H9 (cell line): ENCODE measurements at regions not wholly inside any gene's neighbourhood (a gene's known extent, or its start where the extent isn't known, plus 50 kb on each side); places are given as distances from the start of the nearest gene placed in this dataset.

Experiments used
- DNase-seq: peaks from one replicate; pipeline ENCODE4 v3.0.0-alpha.2; 2017
- H2AFZ ChIP-seq: one replicate; pipeline ENCODE4 v1.6.1; 2013; ENCODE audit warnings: mild to moderate bottlenecking, low read length, control low read depth, moderate library complexity
- H2AK5ac ChIP-seq: 2 replicates; pipeline ENCODE4 v1.6.1; 2013; ENCODE audit warnings: low read length, control low read depth, mixed read lengths; ENCODE audit not compliant: insufficient read length
- H2BK120ac ChIP-seq: one replicate; pipeline ENCODE4 v1.6.1; 2013; ENCODE audit warnings: low read depth, mild to moderate bottlenecking, low read length, control low read depth, inconsistent platforms; ENCODE audit not compliant: poor library complexity, severe bottlenecking
- H2BK12ac ChIP-seq: 2 replicates; pipeline ENCODE4 v1.6.1; 2013; ENCODE audit warnings: low read length, control low read depth, mixed read lengths, low read depth; ENCODE audit not compliant: insufficient read length
- H2BK15ac ChIP-seq: 2 replicates; pipeline ENCODE4 v1.6.1; 2013; ENCODE audit warnings: low read depth, low read length, control low read depth
- H2BK20ac ChIP-seq: one replicate; pipeline ENCODE4 v1.6.1; 2013; ENCODE audit warnings: low read depth, mild to moderate bottlenecking, low read length, control low read depth, inconsistent platforms; ENCODE audit not compliant: poor library complexity, severe bottlenecking
- H2BK5ac ChIP-seq: 2 replicates; pipeline ENCODE4 v1.6.1; 2013; ENCODE audit warnings: low read length, control low read depth, mixed read lengths; ENCODE audit not compliant: insufficient read length
- H3K14ac ChIP-seq: 2 replicates; pipeline ENCODE4 v1.6.1; 2013; ENCODE audit warnings: low read length, control low read depth; ENCODE audit not compliant: insufficient read depth
- H3K18ac ChIP-seq: 2 replicates; pipeline ENCODE4 v1.6.1; 2013; ENCODE audit warnings: low read depth, mild to moderate bottlenecking, mixed read lengths, low read length, control low read depth; ENCODE audit not compliant: insufficient read length
- H3K23ac ChIP-seq: 2 replicates; pipeline ENCODE4 v1.6.1; 2013; ENCODE audit warnings: low read length, control low read depth, mixed read lengths, low read depth; ENCODE audit not compliant: insufficient read length
- H3K23me2 ChIP-seq: 2 replicates; pipeline ENCODE4 v1.6.1; 2013; ENCODE audit warnings: low read depth, mild to moderate bottlenecking, mixed read lengths, low read length, control low read depth; ENCODE audit not compliant: insufficient read length, poor library complexity, severe bottlenecking
- H3K27ac ChIP-seq: 2 replicates; pipeline ENCODE4 v1.5.1; 2013; ENCODE audit warnings: low read length, control low read depth, mixed read lengths, low read depth; ENCODE audit not compliant: insufficient read length
- H3K27me3 ChIP-seq: 2 replicates; pipeline ENCODE4 v1.6.1; 2013; ENCODE audit warnings: low read length, control low read depth, inconsistent platforms; ENCODE audit not compliant: insufficient read depth
- H3K4ac ChIP-seq: 2 replicates; pipeline ENCODE4 v1.6.1; 2013; ENCODE audit warnings: low read depth, mild to moderate bottlenecking, control low read depth, inconsistent platforms, low read length, moderate library complexity
- H3K4me1 ChIP-seq: 2 replicates; pipeline ENCODE4 v1.6.1; 2013; ENCODE audit warnings: low read length, control low read depth, inconsistent platforms; ENCODE audit not compliant: insufficient read depth
- H3K4me2 ChIP-seq: 2 replicates; pipeline ENCODE4 v1.6.1; 2013; ENCODE audit warnings: low read length, control low read depth, mixed read lengths; ENCODE audit not compliant: insufficient read length, insufficient read depth
- H3K56ac ChIP-seq: 2 replicates; pipeline ENCODE4 v1.6.1; 2013; ENCODE audit warnings: low read depth, mild to moderate bottlenecking, mixed read lengths, low read length, control low read depth; ENCODE audit not compliant: insufficient read length
- H3K79me1 ChIP-seq: 2 replicates; pipeline ENCODE4 v1.6.1; 2013; ENCODE audit warnings: low read depth, mild to moderate bottlenecking, moderate library complexity, low read length, control low read depth, inconsistent platforms; ENCODE audit not compliant: insufficient read depth, poor library complexity, severe bottlenecking
- H3K79me2 ChIP-seq: 2 replicates; pipeline ENCODE4 v1.6.1; 2013; ENCODE audit warnings: low read length, control low read depth, inconsistent platforms; ENCODE audit not compliant: insufficient read depth
- H3K9ac ChIP-seq: 2 replicates; pipeline ENCODE4 v1.6.1; 2013; ENCODE audit warnings: low read length, control low read depth, mixed read lengths; ENCODE audit not compliant: insufficient read length; ENCODE audit errors: extremely low read depth
- H3K9me3 ChIP-seq: one replicate; pipeline ENCODE4 v1.6.1; 2013; ENCODE audit warnings: low read depth, low read length, inconsistent platforms; ENCODE audit not compliant: control insufficient read depth
- H3T11ph ChIP-seq: one replicate; pipeline ENCODE4 v1.6.1; 2013; ENCODE audit warnings: mild to moderate bottlenecking, low read length, control low read depth, inconsistent platforms
- H4K20me1 ChIP-seq: one replicate; pipeline ENCODE4 v1.6.1; 2013; ENCODE audit not compliant: control insufficient read depth, insufficient read length, insufficient read depth
- H4K5ac ChIP-seq: 2 replicates; pipeline ENCODE4 v1.6.1; 2013; ENCODE audit warnings: low read depth, mild to moderate bottlenecking, mixed read lengths, low read length, control low read depth; ENCODE audit not compliant: insufficient read length
- H4K8ac ChIP-seq: replicated peaks from 2 replicates; pipeline ENCODE4 v1.6.1; 2013; ENCODE audit warnings: low read length, control low read depth, mixed read lengths, low read depth; ENCODE audit not compliant: insufficient read length
- H4K91ac ChIP-seq: 2 replicates; pipeline ENCODE4 v1.6.1; 2013; ENCODE audit warnings: low read depth, mild to moderate bottlenecking, moderate library complexity, mixed read lengths, low read length, control low read depth; ENCODE audit not compliant: insufficient read length
- H3K27ac Mint-ChIP-seq, 3 experiments: 2 replicates in 2 of 3; 3 replicates in 1 of 3; pipeline ENCODE4 v1.8.0; 2020 to 2021; ENCODE audit warnings: mixed read lengths in 3 of 3, mild to moderate bottlenecking in 1 of 3, moderate library complexity in 1 of 3
- H3K27me3 Mint-ChIP-seq: 2 replicates; pipeline ENCODE4 v1.8.0; 2021; ENCODE audit warnings: low read depth, mild to moderate bottlenecking, moderate library complexity, mixed read lengths
- H3K36me3 Mint-ChIP-seq, 3 experiments: 2 replicates in 2 of 3; 3 replicates in 1 of 3; pipeline ENCODE4 v1.8.0; 2020 to 2021; ENCODE audit warnings: low read depth in 3 of 3, mixed read lengths in 3 of 3; ENCODE audit not compliant: insufficient read depth in 1 of 3
- H3K4me1 Mint-ChIP-seq, 2 experiments: 2 replicates each; pipeline ENCODE4 v1.8.0; 2020; ENCODE audit warnings: mixed read lengths in 2 of 2
- H3K4me3 Mint-ChIP-seq, 2 experiments: 2 replicates in 1 of 2; 3 replicates in 1 of 2; pipeline ENCODE4 v1.8.0; 2020 to 2021; ENCODE audit warnings: mild to moderate bottlenecking in 2 of 2, mixed read lengths in 2 of 2, moderate library complexity in 1 of 2
- H3K9me3 Mint-ChIP-seq, 2 experiments: 2 replicates in 1 of 2; 3 replicates in 1 of 2; pipeline ENCODE4 v1.8.0; 2020; ENCODE audit warnings: mild to moderate bottlenecking in 2 of 2, mixed read lengths in 2 of 2, moderate library complexity in 1 of 2
- CTCF ChIP-seq: fragments of 200-600 bp; sonication (generic); conservative IDR thresholded peaks from 3 replicates; pipeline ENCODE4 v1.8.0; 2021; ENCODE audit warnings: antibody characterized with exemption, mild to moderate bottlenecking
- WGBS: extraction: QIAGEN DNeasy Blood & Tissue Kit; methylation state at CpG from one replicate; pipeline ENCODE4 v1.1.7; 2013; ENCODE audit warnings: missing lambda C conversion rate, low lambda C conversion rate, mixed read lengths; ENCODE audit not compliant: insufficient read length; ENCODE audit errors: extremely low coverage; 5-methylcytosine and 5-hydroxymethylcytosine counted together

- Histone ChIP-seq H3K14ac (no peak overlapping the region), H2BK20ac (no peak overlapping the region), H2BK5ac (no peak overlapping the region), H2AK5ac (no peak overlapping the region), H3K56ac (no peak overlapping the region), H3K79me1 (no peaks in the 10 kb centered on the region), H3K18ac (no peak overlapping the region), H3T11ph (no peak overlapping the region), H2AFZ (no peak overlapping the region), H4K8ac (no peak overlapping the region), H4K20me1 (no peaks in the 10 kb centered on the region), H2BK120ac (no peak overlapping the region), H3K79me2 (no peaks in the 10 kb centered on the region), H3K27ac (no peak overlapping the region), H3K9me3 (no peaks in the 10 kb centered on the region), H3K23ac (no peak overlapping the region), H2BK12ac (no peak overlapping the region), H3K4me1 (no peaks in the 10 kb centered on the region), H3K4me2 (no peak overlapping the region), H3K9ac (no peak overlapping the region), H4K91ac (no peak overlapping the region), H3K4ac (no peak overlapping the region), H3K23me2 (no peaks in the 10 kb centered on the region), H3K27me3 (no peaks in the 10 kb centered on the region), H4K5ac (no peak overlapping the region), H2BK15ac (no peak overlapping the region)
- WGBS: no CpG with 5 or more reads among the region's 1 CpG
- Mint-ChIP-seq H3K9me3 (peaks cover 0 to 7% of the 10 kb centered on the region in 2 experiments; a peak in 3 of 5 replicates), H3K4me3 (no peak overlapping the region), H3K4me1 (no peaks in the 10 kb centered on the region), H3K27ac (no peak overlapping the region), H3K36me3 (no peaks in the 10 kb centered on the region; a peak in 2 of 7 replicates), H3K27me3 (no peaks in the 10 kb centered on the region; the same call in 1 of the 2 replicates)
- TF ChIP-seq CTCF: no peak
- DNase-seq: no peak
Observed at GRCh38 chr7:46577394-46577793, 656.3 kb upstream of the IGFBP3 start.
